ENCODE measurements at regions not wholly inside any gene's neighbourhood (a gene's known extent, or its start where the extent isn't known, plus 50 kb on each side); places are given as distances from the start of the nearest gene placed in this dataset.
A peak's percentile ranks its signal among the peaks of the same experiment; 100 is the strongest.
"Not testable (repeated sequence)": the region's sequence is repeated elsewhere in the genome, so short reads cannot be mapped to it uniquely, and the experiment has no call there.

GRCh38 chr5:24145806-24146205, 499.0 kb downstream of the CDH10 start:
- DNase-seq: no peak

- DNase-seq: no peak
Measured at GRCh38 chr5:24161559-24161958, 483.2 kb downstream of the CDH10 start.

- DNase-seq: no peak
Measured at GRCh38 chr5:24162343-24162742, 482.4 kb downstream of the CDH10 start.

GRCh38 chr5:24163091-24163490, 481.7 kb downstream of the CDH10 start:
- no peak for DNase-seq

- no peak for DNase-seq
Measured at GRCh38 chr5:24167806-24168205, 477.0 kb downstream of the CDH10 start.

GRCh38 chr5:24170026-24170425, 474.8 kb downstream of the CDH10 start:
- no peak for DNase-seq

- not testable (repeated sequence) for DNase-seq
Measured at GRCh38 chr5:24170930-24171329, 473.8 kb downstream of the CDH10 start.

- no peak for DNase-seq
Measured at GRCh38 chr5:24177821-24178220, 467.0 kb downstream of the CDH10 start.

- DNase-seq: no peak
Measured at GRCh38 chr5:24183981-24184380, 460.8 kb downstream of the CDH10 start.

- no peak for DNase-seq
Measured at GRCh38 chr5:24188216-24188925, 456.4 kb downstream of the CDH10 start.

GRCh38 chr5:24196789-24197188, 448.0 kb downstream of the CDH10 start:
- DNase-seq: no peak

GRCh38 chr5:24208686-24209106, 436.1 kb downstream of the CDH10 start:
- no peak for DNase-seq

- DNase-seq: no peak
Measured at GRCh38 chr5:24215114-24215513, 429.7 kb downstream of the CDH10 start.

- DNase-seq: no peak
Measured at GRCh38 chr5:24222876-24223275, 421.9 kb downstream of the CDH10 start.

GRCh38 chr5:24225051-24225450, 419.7 kb downstream of the CDH10 start:
- no peak for DNase-seq

GRCh38 chr5:24226479-24226878, 418.3 kb downstream of the CDH10 start:
- peak; percentile 90 for DNase-seq

GRCh38 chr5:24227881-24228280, 416.9 kb downstream of the CDH10 start:
- DNase-seq: not testable (repeated sequence)

- DNase-seq: no peak
Measured at GRCh38 chr5:24232041-24232440, 412.7 kb downstream of the CDH10 start.

GRCh38 chr5:24232929-24233498, 411.8 kb downstream of the CDH10 start:
- no peak for DNase-seq

GRCh38 chr5:24235946-24236345, 408.8 kb downstream of the CDH10 start:
- no peak for DNase-seq

- no peak for DNase-seq
Measured at GRCh38 chr5:24245821-24246220, 399.0 kb downstream of the CDH10 start.

- no peak for DNase-seq
Measured at GRCh38 chr5:24264547-24264946, 380.2 kb downstream of the CDH10 start.

- DNase-seq: no peak
Measured at GRCh38 chr5:24265306-24265705, 379.5 kb downstream of the CDH10 start.

GRCh38 chr5:24268482-24269056, 376.2 kb downstream of the CDH10 start:
- DNase-seq: no peak
